ENCODE measurements at regions not wholly inside any gene's neighbourhood (a gene's known extent, or its start where the extent isn't known, plus 50 kb on each side); places are given as distances from the start of the nearest gene placed in this dataset.

- TF ChIP-seq CTCF (IDR thresholded peaks at IDR 0.05) (no peak), POLR2A (IDR thresholded peaks at IDR 0.05) (no peak)
Measured at GRCh38 chr3:148605521-148605920, 92.2 kb upstream of the AGTR1 start.
